ENCODE measurements at regions not wholly inside any gene's neighbourhood (a gene's known extent, or its start where the extent isn't known, plus 50 kb on each side); places are given as distances from the start of the nearest gene placed in this dataset.

DNA sequence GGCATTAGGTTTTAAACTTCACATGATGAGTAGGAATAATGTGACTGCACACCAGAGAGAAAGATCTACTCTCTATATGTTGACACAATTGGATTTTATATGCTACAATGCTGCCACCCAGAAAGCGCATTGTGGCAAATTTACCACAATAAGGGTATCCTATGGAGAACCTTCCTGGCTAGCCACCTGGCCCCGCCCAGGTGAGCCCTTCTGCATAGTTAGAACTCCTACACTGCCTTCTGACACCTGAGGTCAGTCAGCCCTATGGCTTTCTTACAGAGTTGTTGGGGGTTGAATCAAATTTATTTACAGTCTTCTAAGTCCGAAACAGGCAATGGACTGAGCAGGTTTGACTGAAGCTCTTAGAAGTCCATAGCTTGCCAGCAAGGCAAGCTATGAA, 153.8 kb upstream of the S100G start:
- DNase-seq (ENCODE audit: low spot score), result no peak

DNA sequence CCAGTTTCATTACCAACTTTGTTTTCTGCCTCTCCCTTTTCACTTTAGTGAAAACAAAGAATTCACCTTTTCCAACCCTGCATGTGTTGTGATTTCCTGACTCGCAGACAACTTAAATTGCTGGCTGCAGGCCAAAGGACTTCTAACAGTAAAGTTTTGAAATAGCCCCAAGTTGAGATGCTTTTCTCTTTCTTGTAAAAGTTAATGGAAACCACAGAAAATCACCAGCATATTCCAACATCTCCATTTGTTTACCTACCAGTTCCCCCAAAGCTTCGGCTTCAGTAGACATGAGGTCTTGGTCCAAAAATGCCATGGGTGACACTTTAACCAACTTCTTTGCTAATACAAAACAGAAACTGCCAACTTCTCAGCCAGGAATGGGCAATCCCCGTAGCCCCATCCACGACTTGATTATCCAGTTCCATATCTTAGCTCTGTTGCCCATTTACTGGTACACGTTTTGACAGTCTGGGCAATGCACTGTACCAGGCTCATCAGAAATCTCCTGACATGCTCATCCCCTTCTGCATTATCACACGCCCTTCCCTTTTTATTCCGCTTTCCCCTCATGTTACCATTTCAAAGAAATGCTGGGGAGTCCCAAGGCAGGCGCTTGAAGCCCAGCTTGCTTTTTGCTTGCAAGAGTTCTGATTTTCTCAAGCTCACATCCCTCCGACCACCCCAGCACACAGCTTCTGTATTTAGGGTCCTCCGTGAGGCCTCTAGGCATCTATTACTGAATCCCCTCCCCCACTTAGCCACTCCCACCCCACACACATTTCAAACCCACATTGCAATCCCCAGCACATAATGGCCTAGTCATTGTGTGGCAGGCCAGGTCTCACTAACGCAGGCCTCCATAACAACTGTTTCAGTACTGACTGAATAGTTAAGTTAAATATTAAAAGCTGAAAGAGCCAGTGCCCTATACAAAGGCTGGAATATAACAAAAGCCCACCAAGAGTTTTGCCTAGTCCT, 137.9 kb upstream of the S100G start:
- peak; percentile 50 for DNase-seq (ENCODE audit: low spot score)

DNA sequence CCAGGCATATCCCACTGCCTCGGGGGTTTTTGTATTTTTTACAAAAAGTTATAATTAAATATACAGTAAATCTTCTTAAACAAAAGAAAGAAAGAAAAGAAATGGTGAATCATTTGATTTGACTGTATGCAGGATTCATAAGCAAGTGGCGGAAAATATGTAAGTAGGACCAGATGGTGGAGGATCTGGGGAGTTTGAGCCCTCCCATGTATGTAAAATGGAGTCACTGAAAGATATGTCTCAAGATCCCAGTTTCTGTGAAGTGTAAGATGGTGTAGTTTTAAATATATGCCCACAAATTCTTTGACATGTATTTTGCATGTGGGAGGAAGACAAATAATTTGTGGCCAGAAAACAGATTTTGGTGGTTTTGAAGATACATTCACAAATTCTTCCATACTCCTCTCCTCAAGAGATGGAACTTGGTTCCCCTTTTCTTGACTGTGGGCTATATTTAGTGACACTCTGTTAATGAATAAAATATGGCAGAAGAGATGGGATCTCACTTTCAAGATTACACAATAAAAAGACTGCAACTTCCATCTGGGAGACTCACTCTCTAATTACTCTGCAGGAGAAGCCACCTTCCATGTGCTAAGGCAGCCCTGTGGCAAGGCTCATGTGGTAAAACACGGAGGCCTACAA, 133.6 kb upstream of the S100G start:
- no peak for DNase-seq (ENCODE audit: low spot score)

DNA sequence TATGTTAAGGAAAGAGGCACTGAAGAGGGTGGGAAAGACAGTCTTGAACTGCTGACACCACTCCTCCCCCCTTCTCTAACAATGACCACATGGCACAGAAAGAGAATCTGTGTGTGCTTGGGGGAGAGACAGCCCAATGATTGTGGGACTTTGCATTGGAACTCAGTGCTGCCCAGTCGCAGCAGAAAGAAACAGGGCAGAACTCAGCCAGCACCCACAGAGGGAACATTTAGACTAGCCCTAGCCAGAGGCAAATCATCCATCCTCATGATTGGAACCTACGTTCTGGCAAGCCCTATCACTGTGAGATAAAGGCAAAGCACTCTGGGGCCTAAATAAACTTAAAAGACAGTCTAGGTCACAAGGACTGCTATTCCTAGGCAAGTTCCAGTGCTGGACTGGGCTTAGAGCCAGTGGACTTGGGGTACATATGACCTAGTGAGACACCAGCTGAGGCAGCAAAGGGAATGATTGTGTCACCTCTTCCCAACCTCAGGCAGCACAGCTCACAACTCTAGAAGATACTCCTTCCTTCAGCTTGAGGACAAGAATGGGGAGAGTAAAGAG, 132.8 kb upstream of the S100G start:
- no peak for DNase-seq (ENCODE audit: low spot score)

DNA sequence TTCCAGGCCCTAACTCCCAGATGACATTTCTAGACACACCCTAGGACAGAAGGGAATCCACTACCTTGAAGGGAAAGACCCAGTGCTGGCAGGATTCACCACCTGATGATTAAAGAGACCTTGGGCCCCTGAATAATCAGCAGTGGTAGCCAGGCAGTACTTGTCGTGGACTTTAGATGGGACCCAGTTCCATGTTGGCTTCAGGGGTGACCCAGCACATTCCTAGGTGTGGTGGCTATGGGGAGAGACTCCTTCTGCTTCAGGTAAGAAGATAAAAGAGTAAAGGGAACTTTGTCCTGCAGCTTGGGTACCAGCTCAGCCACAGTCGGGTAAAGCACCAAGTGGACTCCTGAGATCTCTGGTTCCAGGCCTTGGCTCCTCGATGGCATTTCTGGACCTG, 131.8 kb upstream of the S100G start:
- no peak for DNase-seq (ENCODE audit: low spot score)

DNA sequence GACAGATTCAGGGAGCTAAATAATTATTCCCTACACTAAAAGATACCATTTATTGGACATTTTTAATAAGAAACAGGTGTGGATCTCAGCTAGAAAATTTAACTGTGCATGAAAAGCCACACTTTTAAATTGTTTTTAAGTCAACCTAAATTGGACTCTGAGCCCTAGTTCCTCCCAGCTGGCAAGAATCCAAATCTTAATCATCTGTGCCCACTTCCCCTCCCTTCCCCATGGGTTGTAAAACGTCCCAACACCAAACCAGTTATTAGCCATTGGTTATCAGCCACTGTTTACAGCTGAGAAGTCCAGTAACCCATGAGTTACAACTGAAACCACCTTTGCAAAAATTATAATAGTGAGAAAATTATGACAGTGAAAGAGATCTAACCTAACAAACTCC, 125.6 kb upstream of the S100G start:
- no peak for DNase-seq (ENCODE audit: low spot score)

DNA sequence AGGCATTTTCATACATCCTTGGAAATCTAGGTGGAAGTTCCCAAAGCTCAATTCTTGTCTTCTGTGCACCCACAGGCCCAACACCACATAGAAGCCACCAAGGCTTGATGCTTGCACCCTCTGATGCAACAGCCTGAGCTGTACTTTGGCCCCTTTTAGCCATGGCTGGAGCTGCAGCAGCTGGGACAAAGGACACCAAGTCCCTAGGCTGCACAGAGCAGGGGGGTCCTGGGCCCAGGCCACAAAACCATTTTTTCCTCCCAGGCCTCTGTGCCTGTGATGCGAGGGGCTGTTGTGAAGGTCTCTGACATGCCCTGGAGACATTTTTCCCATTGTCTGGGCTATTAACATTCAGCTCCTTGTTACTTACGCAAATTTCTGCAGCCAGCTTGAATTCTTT, 124.0 kb upstream of the S100G start:
- no peak for DNase-seq (ENCODE audit: low spot score)

DNA sequence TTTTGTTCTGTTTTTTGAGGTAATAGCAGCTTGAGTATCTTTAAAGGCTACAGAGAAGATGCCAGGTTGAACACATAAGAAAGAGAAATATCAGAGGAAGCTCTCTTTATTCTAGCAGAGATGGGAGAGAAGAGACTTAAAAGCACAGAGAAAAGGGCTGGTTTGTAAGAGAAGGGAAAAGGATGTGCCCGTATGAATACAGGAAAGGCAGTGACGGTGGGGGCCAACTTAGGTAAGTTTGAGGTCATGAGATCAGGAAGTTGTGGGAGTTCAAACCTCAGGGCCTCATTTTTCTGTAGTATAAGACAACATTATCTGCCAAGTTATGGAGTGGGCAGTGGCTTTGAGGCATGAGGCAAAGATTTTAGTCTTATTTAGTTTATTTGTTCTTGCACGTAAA, 121.3 kb upstream of the S100G start:
- no peak for DNase-seq (ENCODE audit: low spot score)

Data from kidney tubule cell (primary cell).